ENCODE measurements at regions not wholly inside any gene's neighbourhood (a gene's known extent, or its start where the extent isn't known, plus 50 kb on each side); places are given as distances from the start of the nearest gene placed in this dataset.

GRCh38 chr13:57352114-57352513 is 185.1 kb downstream of the PRR20E start:
- Histone ChIP-seq H2AK5ac (ENCODE audit: low read depth, low read length) (no peak overlapping the region), H3K23ac (ENCODE audit: insufficient read length) (no peak overlapping the region), H4K20me1 (replicated peaks in 1 of 2; ENCODE audit: control insufficient read depth in 1 of 2, insufficient read depth in 2 of 2, low read length in 2 of 2) (no peaks in the 10 kb centered on the region), H3K23me2 (ENCODE audit: low read depth, low read length) (no peaks in the 10 kb centered on the region; the same call in 1 of the 2 replicates), H4K5ac (ENCODE audit: insufficient read length, low read depth, low read length) (no peak overlapping the region), H4K91ac (replicated peaks; ENCODE audit: insufficient read length, low read length) (no peak overlapping the region), H2BK5ac (ENCODE audit: low read depth, low read length) (no peak overlapping the region), H2BK120ac (replicated peaks; ENCODE audit: low read depth, low read length) (no peak overlapping the region), H3K56ac (replicated peaks; ENCODE audit: insufficient read length, low read depth, low read length) (no peak overlapping the region), H3K4me1 (replicated peaks in 1 of 4; ENCODE audit: control insufficient read depth in 3 of 4, insufficient read depth in 4 of 4, low read length in 3 of 4) (no peaks in the 10 kb centered on the region), H3K4me2 (ENCODE audit: insufficient read depth in 1 of 2, low read depth in 2 of 2, low read length in 2 of 2) (no peak overlapping the region), H2BK12ac (ENCODE audit: low read depth, low read length) (no peak overlapping the region), H3K14ac (ENCODE audit: insufficient read length) (no peak overlapping the region), H3K4ac (replicated peaks; ENCODE audit: insufficient read length, low read depth, low read length) (no peak overlapping the region), H3K27me3 (replicated peaks in 1 of 4; ENCODE audit: control insufficient read depth in 3 of 4, extremely low read depth in 1 of 4, insufficient read depth in 3 of 4, low read length in 3 of 4) (no peaks in the 10 kb centered on the region), H3K9me3 (ENCODE audit: insufficient read depth in 2 of 2, low read depth in 1 of 2, low read length in 1 of 2) (no peaks in the 10 kb centered on the region), H2BK15ac (ENCODE audit: low read length) (no peak overlapping the region), H2BK20ac (ENCODE audit: low read length) (no peak overlapping the region), H3K4me3 (ENCODE audit: extremely low read depth in 1 of 4, insufficient read depth in 2 of 4, low read depth in 3 of 4, low read length in 4 of 4) (no peak overlapping the region), H2AFZ (ENCODE audit: low read length) (no peak overlapping the region), H3K79me1 (ENCODE audit: low read depth, low read length) (no peaks in the 10 kb centered on the region), H3K27ac (ENCODE audit: low read depth, low read length) (no peak overlapping the region), H3K36me3 (ENCODE audit: control insufficient read depth in 2 of 4, insufficient read depth in 4 of 4, low read length in 3 of 4) (no peaks in the 10 kb centered on the region), H3K79me2 (ENCODE audit: control insufficient read depth in 1 of 2, insufficient read depth in 2 of 2, low read length in 2 of 2) (no peaks in the 10 kb centered on the region), H4K8ac (ENCODE audit: extremely low read depth, insufficient read depth, low read length) (no peak overlapping the region), H3K18ac (ENCODE audit: extremely low read depth, low read length) (no peak overlapping the region), H3K9ac (replicated peaks in 1 of 4; ENCODE audit: extremely low read depth in 1 of 4, low read depth in 3 of 4, low read length in 3 of 4) (no peak overlapping the region)
- FAIRE-seq (no peak), DNase-seq (ENCODE audit: low read depth in 1 of 2, low spot score in 2 of 2) (no peak)
- 92% methylated on average over 1 of the region's 1 CpG; no CpG with 5 or more reads in 1 of the 2 experiments for WGBS, 2 experiments (ENCODE audit: extremely low coverage in 1 of 2, insufficient coverage in 1 of 2, insufficient read length in 1 of 2, insufficient replicate concordance in 2 of 2, low coverage in 1 of 2, low lambda C conversion rate in 2 of 2, missing lambda C conversion rate in 1 of 2)
- ChIA-PET POLR2A (ENCODE audit: partially characterized antibody) (no interaction called here), CTCF (ENCODE audit: partially characterized antibody) (no interaction called here)
- no peak for TF ChIP-seq EGR1 (IDR thresholded peaks at IDR 0.05; ENCODE audit: borderline replicate concordance, low read depth, low read length)
- TF ChIP-seq KDM1A (IDR thresholded peaks at IDR 0.05; ENCODE audit: borderline replicate concordance, low read length): no peak
- TF ChIP-seq TEAD4 (IDR thresholded peaks at IDR 0.05; ENCODE audit: low read depth, low read length): no peak
- no peak for TF ChIP-seq PHF8 (conservative IDR thresholded peaks at IDR 0.05; ENCODE audit: low read depth, low read length)
- no peak for TF ChIP-seq TCF12 (IDR thresholded peaks at IDR 0.05; ENCODE audit: low read depth, low read length)
- TF ChIP-seq ATF3 (IDR thresholded peaks at IDR 0.05; ENCODE audit: insufficient read depth, low read depth, low read length): no peak

Data from H1 (cell line).